ENCODE measurements at regions not wholly inside any gene's neighbourhood (a gene's known extent, or its start where the extent isn't known, plus 50 kb on each side); places are given as distances from the start of the nearest gene placed in this dataset.
"Not testable (repeated sequence)": the region's sequence is repeated elsewhere in the genome, so short reads cannot be mapped to it uniquely, and the experiment has no call there.

- Histone ChIP-seq H4K20me1 (ENCODE audit: control insufficient read depth, extremely low read depth, insufficient read depth, low read length) (no peaks in the 10 kb centered on the region), H3K27ac (ENCODE audit: insufficient read depth, low read length) (no peak overlapping the region), H3K4me2 (ENCODE audit: extremely low read depth, insufficient read depth, low read length) (no peak overlapping the region), H2AFZ (ENCODE audit: low read length) (no peak overlapping the region), H3K36me3 (ENCODE audit: control insufficient read depth, insufficient read depth, low read length) (no peaks in the 10 kb centered on the region), H3K9ac (ENCODE audit: insufficient read depth, low read length) (no peak overlapping the region), H3K4me1 (ENCODE audit: control insufficient read depth, extremely low read depth, insufficient read depth, low read length) (peaks cover 3% of the 10 kb centered on the region), H3K9me3 (ENCODE audit: control insufficient read depth, insufficient read depth, low read depth, low read length) (no peaks in the 10 kb centered on the region), H3K27me3 (ENCODE audit: control insufficient read depth, insufficient read depth, low read length) (no peaks in the 10 kb centered on the region), H3K4me3 (replicated peaks in 1 of 4; ENCODE audit: control extremely low read depth in 1 of 4, insufficient read depth in 1 of 4, low read depth in 3 of 4, low read length in 4 of 4) (no peak overlapping the region), H3K79me2 (ENCODE audit: control insufficient read depth, insufficient read depth, low read length) (no peaks in the 10 kb centered on the region)
- TF ChIP-seq EZH2 (IDR thresholded peaks at IDR 0.05; ENCODE audit: low read length, missing control alignments) = no peak
- no peak for TF ChIP-seq CTCF (conservative IDR thresholded peaks at IDR 0.05 in 1 of 2, IDR thresholded peaks at IDR 0.05 in 1 of 2; ENCODE audit: low read depth in 1 of 2, low read length in 2 of 2)
- no peak for DNase-seq (ENCODE audit: low read depth in 2 of 2)
Measured at GRCh38 chr2:18045230-18045629, 166.8 kb downstream of the KCNS3 start.

- H3K27me3 ChIP-seq (ENCODE audit: control insufficient read depth, insufficient read depth, low read length) = not testable (repeated sequence)
Measured at GRCh38 chr2:18017381-18017780, 138.9 kb downstream of the KCNS3 start.

GRCh38 chr2:18009891-18010290, 131.4 kb downstream of the KCNS3 start:
- H3K27ac ChIP-seq (ENCODE audit: insufficient read depth, low read length) = no peak overlapping the region
- no peaks in the 10 kb centered on the region for H3K4me1 ChIP-seq (ENCODE audit: control insufficient read depth, extremely low read depth, insufficient read depth, low read length)
- H3K9me3 ChIP-seq (ENCODE audit: control insufficient read depth, insufficient read depth, low read depth, low read length) = no peaks in the 10 kb centered on the region
- no peak overlapping the region for H3K4me3 ChIP-seq (replicated peaks in 1 of 4; ENCODE audit: control extremely low read depth in 1 of 4, insufficient read depth in 1 of 4, low read depth in 3 of 4, low read length in 4 of 4)
- H3K27me3 ChIP-seq (ENCODE audit: control insufficient read depth, insufficient read depth, low read length) = no peaks in the 10 kb centered on the region
- no peak overlapping the region for H2AFZ ChIP-seq (ENCODE audit: low read length)
- DNase-seq (ENCODE audit: low read depth in 2 of 2) = peak in 1 of 2 donors; percentile 6
- TF ChIP-seq CTCF (conservative IDR thresholded peaks at IDR 0.05 in 1 of 2, IDR thresholded peaks at IDR 0.05 in 1 of 2; ENCODE audit: low read depth in 1 of 2, low read length in 2 of 2) (no peak), EZH2 (IDR thresholded peaks at IDR 0.05; ENCODE audit: low read length, missing control alignments) (no peak)
- no peaks in the 10 kb centered on the region for H4K20me1 ChIP-seq (ENCODE audit: control insufficient read depth, extremely low read depth, insufficient read depth, low read length)
- H3K4me2 ChIP-seq (ENCODE audit: extremely low read depth, insufficient read depth, low read length) = no peak overlapping the region
- no peaks in the 10 kb centered on the region for H3K36me3 ChIP-seq (ENCODE audit: control insufficient read depth, insufficient read depth, low read length)
- H3K79me2 ChIP-seq (ENCODE audit: control insufficient read depth, insufficient read depth, low read length) = no peaks in the 10 kb centered on the region
- H3K9ac ChIP-seq (ENCODE audit: insufficient read depth, low read length) = no peak overlapping the region

More at GRCh38 chr2:18017381-18017780, 138.9 kb downstream of the KCNS3 start:
- not testable (repeated sequence) for H3K79me2 ChIP-seq (ENCODE audit: control insufficient read depth, insufficient read depth, low read length); H2AFZ ChIP-seq (ENCODE audit: low read length); H3K27ac ChIP-seq (ENCODE audit: insufficient read depth, low read length); H3K4me2 ChIP-seq (ENCODE audit: extremely low read depth, insufficient read depth, low read length); H3K9ac ChIP-seq (ENCODE audit: insufficient read depth, low read length); DNase-seq (ENCODE audit: low read depth in 2 of 2); H3K9me3 ChIP-seq (ENCODE audit: control insufficient read depth, insufficient read depth, low read depth, low read length); H3K4me1 ChIP-seq (ENCODE audit: control insufficient read depth, extremely low read depth, insufficient read depth, low read length); H4K20me1 ChIP-seq (ENCODE audit: control insufficient read depth, extremely low read depth, insufficient read depth, low read length); H3K36me3 ChIP-seq (ENCODE audit: control insufficient read depth, insufficient read depth, low read length); H3K4me3 ChIP-seq (replicated peaks in 1 of 4; ENCODE audit: control extremely low read depth in 1 of 4, insufficient read depth in 1 of 4, low read depth in 3 of 4, low read length in 4 of 4)

Measured in fibroblast of lung (primary cell).